Stimulated activated CD8-positive, alpha-beta memory T cell treated with anti-CD3 and anti-CD28 coated beads, Interleukin-4, amount 100 ng/mL, for 24 hours (primary cell): ENCODE measurements at regions not wholly inside any gene's neighbourhood (a gene's known extent, or its start where the extent isn't known, plus 50 kb on each side); places are given as distances from the start of the nearest gene placed in this dataset.

ENCODE experiments used
- DNase-seq: peaks from one replicate; pipeline ENCODE4 v3.0.0-alpha.2; 2020; ENCODE audit warnings: low read depth

DNA sequence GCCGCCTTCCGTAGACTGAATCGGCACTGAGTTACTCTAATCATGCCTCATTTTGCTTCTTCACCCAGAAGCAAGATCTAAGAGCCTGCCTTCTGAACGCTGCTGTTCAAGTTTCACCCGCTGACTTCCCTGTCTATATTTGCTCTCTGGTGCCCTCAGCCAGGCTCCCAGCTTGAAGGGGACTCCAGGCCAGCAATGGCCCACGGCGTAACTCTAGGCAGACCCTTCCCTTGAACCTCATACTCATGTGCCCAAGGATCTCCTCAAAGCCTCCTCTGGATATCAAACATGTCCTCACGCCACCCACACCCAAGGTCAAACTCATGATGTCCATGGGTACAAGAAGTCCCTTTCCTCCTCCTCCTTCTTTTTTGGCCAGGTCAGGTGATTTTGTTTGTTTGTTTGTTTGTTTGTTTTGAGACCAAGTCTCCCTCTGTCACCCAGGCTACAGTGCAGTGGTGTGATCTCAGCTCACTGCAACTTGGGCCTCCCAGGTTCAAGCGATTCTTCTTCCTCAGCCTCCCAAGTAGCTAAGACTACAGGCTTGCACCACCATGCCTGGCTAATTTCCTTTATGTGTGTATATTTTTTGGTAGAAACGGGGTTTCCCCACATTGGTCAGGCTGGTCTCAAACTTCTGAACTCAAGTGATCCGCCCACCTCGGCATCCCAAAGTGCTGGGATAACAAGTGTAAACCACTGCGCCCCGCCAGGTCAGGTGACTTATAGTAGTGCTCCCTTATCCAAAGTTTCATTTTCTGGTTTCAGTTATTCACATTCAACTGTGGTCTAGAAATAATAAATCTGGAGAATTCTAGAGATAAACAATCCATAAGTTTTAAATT lies 239.0 kb downstream of the SYK start:
- no peak for DNase-seq

DNA sequence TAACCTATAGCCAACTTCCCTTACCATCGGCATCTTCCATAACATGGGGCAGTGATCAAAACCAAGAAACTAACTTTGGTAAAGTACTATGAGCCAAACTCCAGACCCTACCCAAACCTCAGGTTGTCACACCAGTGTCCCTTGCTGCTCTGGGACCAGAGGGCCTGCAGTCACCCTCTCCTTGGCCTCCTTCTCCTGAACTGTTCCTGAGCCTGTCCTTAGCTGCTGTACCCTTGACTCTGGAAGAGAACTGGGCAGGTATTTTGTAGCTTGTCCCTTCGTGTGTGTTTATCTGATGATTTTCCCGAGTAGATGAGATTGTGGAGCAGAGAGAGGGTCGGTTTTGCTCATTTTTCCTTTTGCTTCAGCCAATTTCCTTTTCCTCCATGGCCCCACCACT lies 240.4 kb downstream of the SYK start:
- DNase-seq, result no peak

DNA sequence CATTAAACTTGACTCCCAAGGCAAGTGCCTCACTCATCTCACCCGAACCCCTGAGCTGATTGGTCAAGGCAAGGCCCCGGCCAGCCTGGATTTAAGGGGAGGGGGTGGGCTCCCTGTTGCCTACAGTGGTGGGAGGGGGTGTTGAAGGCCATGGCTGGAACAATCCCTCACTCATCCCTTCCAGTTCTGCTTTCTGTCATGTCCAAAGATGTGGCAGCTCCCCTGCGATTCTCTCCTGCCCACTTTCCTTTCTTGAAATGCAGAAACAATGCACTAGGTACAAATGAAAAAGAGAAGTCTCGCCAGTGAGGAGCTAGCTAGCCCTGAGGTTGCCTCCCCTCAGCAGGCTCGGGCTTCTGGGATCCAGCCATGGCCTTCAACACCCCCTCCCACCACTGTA lies 240.9 kb downstream of the SYK start:
- DNase-seq, result no peak

DNA sequence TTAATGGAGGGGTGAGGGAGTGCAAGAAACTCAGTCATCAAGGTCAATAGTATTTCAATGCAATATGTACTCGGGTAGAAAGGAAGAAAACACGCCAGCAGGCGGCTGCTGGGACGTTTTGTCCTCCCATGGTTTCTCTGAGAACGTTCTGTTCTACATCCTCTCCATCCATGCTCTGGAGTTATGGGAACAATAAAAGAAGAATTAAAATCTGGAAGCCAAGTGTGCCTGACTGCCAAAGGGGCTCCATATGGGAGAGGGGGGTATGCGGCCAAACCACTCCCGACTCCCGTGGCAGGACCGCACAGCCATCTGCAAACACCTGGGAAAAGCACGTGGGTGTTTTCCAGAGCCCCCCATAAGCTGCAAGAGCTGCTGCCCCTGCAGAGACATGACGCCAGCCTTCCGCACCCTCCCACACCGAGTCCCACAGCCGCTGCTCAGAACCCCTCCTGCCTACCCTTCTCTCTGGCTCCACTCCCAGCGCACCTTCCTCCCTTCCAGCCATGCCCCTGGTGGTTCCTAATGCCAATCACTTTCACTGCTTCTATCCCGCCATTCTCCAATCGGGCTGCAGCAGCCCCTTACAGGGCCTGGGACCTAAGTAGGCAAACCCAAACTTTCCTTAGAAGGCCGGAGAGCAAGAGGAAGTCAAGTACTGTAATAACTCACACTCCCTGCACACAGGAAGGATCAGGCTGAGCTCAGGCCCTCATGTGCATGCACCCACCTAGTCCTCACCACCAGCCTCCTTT lies 241.6 kb downstream of the SYK start:
- no peak for DNase-seq

DNA sequence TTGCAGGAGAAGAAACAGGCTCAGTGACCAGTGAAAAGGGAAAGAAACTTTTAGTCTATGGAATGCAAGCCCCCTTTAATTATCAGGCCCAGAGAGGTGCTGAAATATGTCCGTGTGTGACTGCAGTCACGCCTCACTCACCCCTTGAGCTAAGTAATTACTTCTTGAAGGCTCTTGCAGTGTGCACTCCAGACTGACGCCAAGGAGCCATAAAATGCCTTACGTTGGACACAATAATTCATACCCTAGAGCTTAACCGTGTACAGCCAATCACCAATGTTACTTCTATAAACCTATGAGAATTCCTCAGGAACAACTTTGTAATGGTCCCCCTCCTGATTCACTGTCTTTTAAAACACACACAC lies 242.2 kb downstream of the SYK start:
- no peak for DNase-seq

DNA sequence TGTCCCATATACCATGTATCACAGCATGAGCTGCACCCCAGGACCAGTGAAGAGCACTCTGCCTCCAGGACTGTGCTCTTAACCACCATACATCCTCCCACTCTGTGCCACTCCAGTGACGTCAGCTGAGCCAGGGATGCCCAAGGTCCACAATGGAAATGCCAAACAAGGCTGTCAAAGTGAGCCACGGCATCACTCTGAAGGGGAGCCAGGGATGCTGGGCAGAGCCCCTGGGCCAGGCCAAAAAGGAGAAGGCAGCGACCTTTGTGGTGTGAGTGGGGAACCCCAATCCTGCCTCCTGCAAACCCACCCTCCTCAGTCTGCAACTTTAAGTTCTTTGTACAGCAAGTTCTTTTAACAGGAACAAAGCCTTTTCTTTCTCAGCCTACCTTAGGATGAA lies 242.7 kb downstream of the SYK start:
- no peak for DNase-seq

DNA sequence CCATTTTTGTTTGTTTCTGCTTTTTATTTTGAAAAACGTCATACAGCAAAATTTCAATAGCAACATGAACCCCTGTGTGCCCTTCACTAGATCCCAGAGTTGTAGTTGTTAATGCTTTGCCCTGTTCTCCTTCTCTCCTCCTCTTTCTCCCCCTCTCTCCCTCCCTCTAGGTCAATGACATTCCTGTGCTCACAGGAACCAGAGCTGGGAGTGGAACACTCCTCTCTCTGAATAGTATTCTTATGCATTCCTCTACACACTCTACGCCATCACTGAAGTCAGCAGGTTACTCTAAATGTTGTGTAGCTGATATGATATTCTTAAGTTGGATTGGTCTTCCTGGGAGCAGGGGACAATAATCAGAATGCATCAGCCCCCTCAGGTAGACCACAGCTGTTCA lies 243.4 kb downstream of the SYK start:
- DNase-seq, result no peak

DNA sequence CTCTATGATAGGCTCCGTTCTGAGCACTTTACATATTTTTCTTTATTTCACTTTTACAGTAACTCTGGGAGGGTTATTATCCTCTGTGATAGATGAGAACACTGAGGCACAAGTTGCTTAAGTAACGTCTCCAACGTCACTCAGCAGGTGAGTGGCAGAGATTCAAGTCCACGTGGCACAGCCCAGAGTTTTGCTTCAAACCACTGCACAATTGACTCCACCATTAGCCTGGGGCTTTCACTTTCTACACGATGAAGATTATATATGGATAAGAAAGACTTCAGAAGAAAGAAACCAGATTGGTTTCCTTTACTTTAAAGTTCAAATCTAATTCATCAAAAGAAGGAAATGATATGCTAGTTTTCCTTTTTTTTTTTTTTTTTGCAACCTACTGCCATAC lies 245.9 kb downstream of the SYK start:
- peak; percentile 31 for DNase-seq

DNA sequence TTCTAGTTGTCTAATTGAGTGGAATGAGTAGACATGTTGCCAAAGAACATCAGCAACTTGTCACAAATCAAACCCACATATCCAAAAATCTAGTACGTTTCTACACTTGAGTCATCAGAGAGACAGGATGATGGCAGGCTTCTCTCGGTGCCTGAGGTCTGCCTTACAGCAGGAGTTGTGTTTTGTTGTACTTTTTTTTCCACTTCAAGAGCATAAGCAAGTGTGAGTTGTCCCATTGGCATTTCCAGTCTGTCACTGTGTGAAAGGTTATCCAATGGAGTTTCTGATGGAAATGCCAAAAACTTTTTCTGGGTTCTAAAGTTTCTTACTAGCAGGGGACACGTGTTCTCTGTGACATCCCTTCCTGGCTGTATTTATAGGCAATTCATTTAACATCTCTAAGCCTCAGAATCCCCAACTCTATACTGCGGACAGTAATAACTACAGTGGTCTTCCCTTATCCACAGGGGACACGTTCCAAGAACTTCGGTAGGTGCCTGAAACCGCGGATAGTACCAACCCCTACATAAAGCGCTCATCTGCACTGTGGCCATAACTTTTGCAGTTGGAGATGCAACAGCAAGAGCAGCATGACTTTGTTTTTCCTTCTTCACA lies 246.5 kb downstream of the SYK start:
- no peak for DNase-seq

DNA sequence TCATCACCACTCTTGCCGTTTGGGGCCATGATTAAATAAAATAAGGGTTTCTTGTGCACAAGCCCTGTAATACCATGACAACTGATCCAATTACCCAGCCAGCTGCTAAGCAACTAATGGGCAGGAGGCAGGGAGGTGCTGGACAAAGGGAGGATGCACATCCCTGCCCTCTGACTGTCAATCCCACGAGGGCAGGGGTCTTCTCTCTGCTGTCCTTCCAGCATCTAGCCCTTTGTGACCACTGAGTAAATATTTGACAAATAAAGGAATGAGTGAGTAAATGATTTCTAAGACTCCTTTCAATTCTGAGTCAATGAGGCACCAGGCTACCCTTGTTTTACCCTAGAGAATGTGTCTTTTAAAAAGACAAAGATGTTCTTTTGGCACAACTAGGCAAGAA lies 247.1 kb downstream of the SYK start:
- DNase-seq, result no peak

DNA sequence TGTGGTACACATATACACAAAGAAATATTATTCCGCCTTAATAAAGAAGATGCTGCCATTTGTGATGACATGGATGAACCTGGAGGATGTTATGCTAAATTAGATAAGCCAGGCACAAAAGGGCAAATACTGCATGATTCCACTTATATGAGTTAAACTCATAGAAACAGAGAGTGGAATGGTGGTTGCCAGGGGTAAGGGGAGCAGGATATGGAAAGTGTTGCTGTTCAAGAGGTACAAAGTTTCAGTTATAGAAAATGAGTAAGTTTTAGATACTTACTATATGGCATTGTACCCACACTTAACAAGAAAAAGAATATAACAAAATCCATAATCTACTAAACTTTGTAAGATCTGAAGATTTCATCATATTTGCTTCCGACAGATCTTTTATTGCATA lies 252.2 kb downstream of the SYK start:
- DNase-seq, result no peak

DNA sequence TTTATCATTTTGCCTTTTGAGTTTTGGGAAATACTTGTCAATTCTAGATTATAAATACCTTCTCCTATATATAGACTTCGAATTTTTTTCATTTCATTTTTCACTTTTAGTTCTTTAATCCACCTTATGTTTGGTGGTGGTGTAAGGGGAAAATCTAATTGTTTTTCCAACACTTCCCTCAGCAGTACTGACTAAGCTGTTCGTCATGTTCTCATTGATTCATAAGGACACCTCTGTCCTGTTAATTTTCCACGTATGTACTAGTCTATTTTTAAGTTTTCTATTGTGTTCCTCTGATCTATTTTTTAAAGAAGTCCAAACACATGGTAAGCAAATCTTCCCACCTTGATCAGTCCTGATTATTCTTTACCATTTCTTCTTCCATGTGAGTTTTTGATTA lies 254.2 kb downstream of the SYK start:
- no peak for DNase-seq

DNA sequence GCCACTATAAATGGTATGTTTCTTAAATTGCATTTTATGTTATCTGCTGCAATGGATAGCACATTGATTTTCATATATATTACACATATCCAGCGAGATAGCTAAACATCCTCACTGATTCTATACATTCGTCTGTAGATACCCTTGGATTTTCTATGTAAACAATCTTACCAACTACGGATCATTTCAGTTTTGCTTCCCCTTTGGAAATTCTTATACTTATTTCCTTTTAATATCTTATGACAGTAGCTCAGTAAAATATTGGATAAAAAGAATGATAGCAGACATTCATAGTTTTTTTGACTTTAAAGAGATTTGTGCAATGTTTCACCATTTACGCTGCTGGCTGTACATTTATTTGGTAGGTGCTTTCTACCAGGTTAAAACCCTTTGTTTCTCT lies 254.9 kb downstream of the SYK start:
- DNase-seq, result no peak

DNA sequence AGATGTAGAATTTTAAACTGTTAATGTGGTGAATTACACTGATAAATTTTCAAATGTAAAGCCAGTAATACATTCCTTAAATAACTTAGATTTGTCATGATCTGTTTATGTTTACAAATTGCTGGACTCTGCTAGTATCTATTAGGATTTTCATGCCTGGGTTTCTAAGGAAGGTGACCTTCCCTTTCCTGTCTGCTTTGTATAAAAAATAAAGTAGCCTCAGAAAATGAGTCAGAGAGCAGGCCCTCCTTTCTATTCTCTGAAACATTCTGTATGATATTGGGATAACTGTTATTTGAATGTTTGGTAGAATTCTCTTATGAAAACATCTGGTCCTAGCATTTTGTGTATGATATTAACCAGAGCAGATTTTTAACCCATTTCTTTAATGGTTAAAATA lies 255.3 kb downstream of the SYK start:
- DNase-seq, result no peak

DNA sequence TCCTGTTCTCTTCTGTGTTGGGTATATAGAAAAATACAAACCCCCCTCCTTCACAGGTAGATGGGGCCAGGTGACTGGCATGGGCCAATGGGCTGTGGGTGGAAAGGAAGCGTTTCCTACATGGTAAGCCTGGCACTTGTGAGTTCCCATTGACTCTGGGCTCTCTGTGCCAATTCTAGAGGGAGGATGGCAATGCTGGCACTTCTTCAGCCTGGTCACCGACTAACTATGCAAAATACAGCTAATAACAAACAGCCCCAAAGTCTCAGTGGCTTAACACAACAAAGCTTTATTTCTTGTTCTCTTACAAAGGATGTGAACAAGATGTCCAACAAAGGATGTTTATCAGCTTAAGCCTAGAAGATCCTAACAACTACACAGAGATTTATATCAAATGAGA lies 258.1 kb downstream of the SYK start:
- DNase-seq, result no peak

DNA sequence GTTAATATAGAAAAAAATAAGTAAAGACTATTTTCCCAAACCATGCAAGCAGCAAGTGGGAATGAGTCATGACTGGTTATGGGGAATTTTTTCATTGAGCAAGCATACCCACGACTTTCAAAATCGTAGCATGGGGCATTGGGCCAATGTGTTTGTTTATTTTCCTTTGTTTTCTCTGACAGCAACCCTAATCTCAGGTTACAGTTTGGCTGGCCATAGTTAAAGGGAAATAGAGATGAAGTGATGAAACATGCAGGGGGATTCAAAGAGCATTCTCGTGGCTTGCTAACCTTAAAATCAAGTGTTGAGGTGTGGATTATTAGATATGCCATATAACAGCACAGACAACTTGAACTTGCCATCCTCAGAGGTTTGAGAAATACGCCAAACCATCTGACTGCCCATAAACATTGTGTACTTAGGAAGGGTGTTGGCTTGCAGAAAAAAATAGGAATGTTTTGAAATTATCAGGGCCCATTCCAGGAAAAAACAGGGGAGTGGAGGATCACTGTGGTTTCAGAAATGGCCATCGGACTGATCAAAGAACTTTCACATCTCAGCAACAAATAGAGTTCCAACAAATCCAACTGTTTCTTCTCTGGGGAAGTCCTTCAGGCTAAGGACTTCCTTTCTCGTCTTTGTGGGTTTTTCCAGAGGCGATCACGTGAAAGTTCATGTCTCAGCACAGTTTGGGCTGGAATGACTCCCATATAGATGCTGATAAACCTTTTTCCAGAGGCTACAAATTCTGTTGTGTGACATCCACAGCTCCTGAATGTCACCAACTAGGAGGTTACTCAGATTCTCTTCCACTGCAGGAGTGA lies 259.1 kb downstream of the SYK start:
- no peak for DNase-seq

DNA sequence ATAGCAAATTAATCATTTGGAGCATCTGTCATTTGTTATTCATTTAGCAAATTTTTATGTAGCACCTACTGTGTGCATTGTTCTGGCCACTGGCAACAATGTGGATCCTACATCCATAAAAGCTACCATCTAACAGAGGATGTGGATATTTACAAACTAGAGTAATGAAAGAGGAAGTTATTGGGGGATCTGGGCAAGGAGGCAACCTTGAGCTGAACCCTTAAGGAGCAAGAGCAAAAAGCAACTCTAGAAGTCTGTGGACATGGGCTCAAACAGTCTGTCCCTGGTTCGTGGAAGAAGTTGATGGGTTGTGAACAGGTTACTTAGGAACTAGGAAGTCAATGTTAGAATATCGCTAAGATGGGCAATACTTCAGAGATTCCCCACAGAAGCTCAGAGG lies 259.9 kb downstream of the SYK start:
- DNase-seq, result no peak

DNA sequence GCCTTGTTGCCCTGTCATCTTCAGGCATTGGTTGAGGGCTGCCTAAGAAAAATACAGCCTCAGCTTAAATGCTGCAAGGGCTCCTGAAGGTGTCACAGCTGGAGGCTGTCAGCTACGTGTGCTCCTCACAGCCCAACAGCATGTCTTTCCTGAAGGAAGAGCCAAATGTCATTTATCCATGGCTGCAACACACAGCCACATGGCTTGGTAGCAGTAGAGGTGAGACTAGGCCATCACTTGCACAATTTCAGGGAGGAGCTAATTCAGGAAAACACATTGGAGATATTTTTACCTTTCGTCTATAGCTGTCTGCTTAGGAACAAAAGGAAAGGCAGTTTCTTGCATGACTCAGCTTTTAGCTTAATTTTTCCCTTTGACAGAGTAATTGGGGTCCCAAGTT lies 260.7 kb downstream of the SYK start:
- no peak for DNase-seq

DNA sequence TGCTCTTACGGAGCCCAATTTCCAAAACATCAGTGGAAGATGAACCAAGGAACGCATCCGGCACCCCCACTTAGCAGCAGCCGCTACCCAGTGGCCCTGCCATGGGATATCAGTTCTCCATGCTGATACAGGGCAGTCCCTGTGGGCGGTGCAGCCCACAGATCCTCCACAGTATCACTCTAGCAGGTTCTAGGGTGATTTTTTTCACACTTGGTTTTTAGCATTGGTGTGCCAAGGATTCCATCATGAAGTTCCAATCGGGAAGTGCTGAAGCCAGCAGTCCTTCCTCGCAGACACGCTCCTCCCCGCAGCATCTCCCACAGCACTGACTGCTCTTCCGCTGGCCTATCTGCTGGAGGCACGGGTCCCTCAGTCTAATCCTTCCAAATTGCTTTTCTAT lies 261.9 kb downstream of the SYK start:
- DNase-seq, result no peak

DNA sequence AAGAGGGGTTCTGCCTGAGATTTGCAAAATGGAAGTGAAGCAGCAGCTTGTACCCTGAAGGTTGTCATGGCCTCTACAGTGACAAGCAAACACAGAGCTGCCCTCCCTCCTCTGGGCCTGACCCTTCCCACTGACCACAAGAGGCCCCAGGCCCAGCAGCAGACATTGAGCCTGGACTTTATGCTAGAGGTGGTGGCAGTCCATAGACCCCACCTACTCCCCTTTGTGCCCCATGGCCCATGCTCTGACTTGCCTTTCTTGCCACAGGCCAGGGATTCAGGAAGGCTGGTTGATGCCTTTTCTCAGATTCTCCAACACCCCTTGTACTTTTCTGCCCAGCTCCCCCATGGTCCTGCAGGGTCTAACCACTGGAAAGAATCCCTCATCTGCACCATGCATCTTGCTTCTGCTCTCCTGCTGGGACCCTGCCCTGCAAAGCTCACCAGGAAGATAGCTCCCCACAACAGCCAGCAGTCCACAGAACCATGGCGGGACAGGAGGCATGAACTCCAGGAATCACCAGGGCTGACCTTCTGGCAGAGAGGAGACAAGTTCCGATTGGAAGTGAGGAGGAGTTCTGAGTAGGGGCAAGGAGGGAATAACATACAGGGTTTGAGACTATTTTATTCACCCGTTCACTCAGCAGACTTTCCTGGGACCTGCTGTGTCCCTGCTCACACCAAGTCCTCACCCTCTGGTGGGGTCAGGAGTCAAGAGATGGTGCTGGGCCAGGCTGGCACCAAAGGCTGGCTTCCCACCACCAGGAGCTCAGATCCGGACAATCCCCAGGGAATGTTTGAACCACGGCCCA lies 263.8 kb downstream of the SYK start:
- no peak for DNase-seq

DNA sequence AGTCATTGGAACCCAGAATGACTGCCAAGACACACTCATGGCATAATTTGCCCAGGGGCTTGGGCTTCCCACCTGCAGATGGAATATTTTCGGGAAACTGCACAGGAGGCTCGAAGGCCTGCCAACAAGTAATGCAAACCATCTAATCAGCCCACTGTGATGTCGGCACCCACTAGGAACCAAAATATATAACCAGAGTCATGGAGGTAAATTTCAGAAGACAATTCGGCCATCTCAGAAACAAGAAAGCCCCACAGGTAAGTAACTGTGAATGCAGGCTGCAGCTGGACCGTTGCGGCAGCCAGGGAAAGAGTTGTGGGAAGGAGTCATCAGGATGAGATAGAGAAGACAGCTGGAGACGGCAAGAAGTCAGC lies 264.4 kb downstream of the SYK start:
- no peak for DNase-seq

DNA sequence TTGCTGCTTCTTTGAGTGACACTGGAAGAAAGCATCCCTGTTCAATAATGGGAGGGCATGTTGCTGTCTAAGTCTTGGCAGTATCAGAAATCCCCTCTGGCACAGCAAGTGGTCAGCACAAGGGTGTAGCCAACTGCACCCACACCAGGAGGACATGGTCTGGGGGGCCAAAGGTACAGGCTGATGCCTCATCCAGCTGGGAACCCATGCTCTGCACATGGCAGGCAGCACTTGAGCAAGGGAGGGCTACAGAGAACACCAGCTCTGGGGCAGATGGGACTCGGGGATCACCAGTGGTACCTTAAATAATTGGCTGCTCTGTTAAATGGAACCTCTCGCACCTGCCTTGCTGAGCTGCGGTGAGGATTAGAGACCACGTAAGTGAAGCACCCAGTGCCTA lies 265.2 kb downstream of the SYK start:
- no peak for DNase-seq
